ENCODE measurements at regions not wholly inside any gene's neighbourhood (a gene's known extent, or its start where the extent isn't known, plus 50 kb on each side); places are given as distances from the start of the nearest gene placed in this dataset.

- Histone ChIP-seq H3K4me2 (ENCODE audit: low read length) (no peak overlapping the region), H3K9me2 (ENCODE audit: insufficient read depth) (no peaks in the 10 kb centered on the region), H3K27me3 (ENCODE audit: insufficient read depth, low read length) (no peaks in the 10 kb centered on the region), H3K9me3 (ENCODE audit: control insufficient read depth in 1 of 2, insufficient read depth in 1 of 2, low read depth in 1 of 2, low read length in 2 of 2) (peaks cover 0 to 5% of the 10 kb centered on the region in 2 experiments; a peak in 1 of 4 replicates), H3K9ac (ENCODE audit: low read length) (no peak overlapping the region), H3K4me3 (replicated peaks in 1 of 2; ENCODE audit: low read depth in 1 of 2, low read length in 2 of 2) (no peak overlapping the region), H3K27ac (ENCODE audit: low read depth, low read length) (no peak overlapping the region), H4K20me1 (ENCODE audit: insufficient read depth) (no peaks in the 10 kb centered on the region), H3K4me1 (ENCODE audit: control insufficient read depth in 1 of 2, insufficient read depth in 2 of 2, low read length in 2 of 2) (no peaks in the 10 kb centered on the region), H2AFZ (ENCODE audit: low read depth, low read length, poor library complexity, severe bottlenecking) (no peak overlapping the region), H3K36me3 (ENCODE audit: control insufficient read depth in 1 of 2, insufficient read depth in 2 of 2, low read length in 2 of 2) (no peaks in the 10 kb centered on the region), H3K79me2 (ENCODE audit: insufficient read depth, low read length) (no peaks in the 10 kb centered on the region)
- RAD21 ChIA-PET (ENCODE audit: low non-redundant PET in 1 of 2, low total read pairs in 2 of 2, uncharacterized antibody in 2 of 2, unreplicated experiment in 2 of 2), result no interaction called here
- POLR2A ChIA-PET, result no interaction called here
- no TSS peak for BruUV-seq (replicated peaks)
- CTCF ChIA-PET, result no interaction called here
- no peak for ATAC-seq
- no peak for DNase-seq (ENCODE audit: low read depth, low spot score)
- intact Hi-C loops (cut with micrococcal nuclease), result no loop called here
- TF ChIP-seq SRF (IDR thresholded peaks at IDR 0.05; ENCODE audit: low read depth), result no peak
- TF ChIP-seq EGR1 (IDR thresholded peaks at IDR 0.05; ENCODE audit: low read depth), result no peak
- no peak for TF ChIP-seq CEBPB (IDR thresholded peaks at IDR 0.05; ENCODE audit: low read depth)
- TF ChIP-seq POLR2A (IDR thresholded peaks at IDR 0.05; ENCODE audit: borderline replicate concordance, extremely low read depth, insufficient read depth, insufficient read length), result no peak
- TF ChIP-seq CTCF (IDR thresholded peaks at IDR 0.05 in 2 of 3, conservative IDR thresholded peaks at IDR 0.05 in 1 of 3; ENCODE audit: borderline replicate concordance in 1 of 3, insufficient read depth in 1 of 3, low read depth in 2 of 3, low read length in 2 of 3), result no peak
- no peak for TF ChIP-seq MAX (IDR thresholded peaks at IDR 0.05)
- TF ChIP-seq TCF7L2 (IDR thresholded peaks at IDR 0.05; ENCODE audit: borderline replicate concordance, extremely low read depth, insufficient read depth, insufficient read length), result no peak
- no peak for TF ChIP-seq ZNF274 (IDR thresholded peaks at IDR 0.05; ENCODE audit: low read depth, low read length)
- TF ChIP-seq SIN3A (IDR thresholded peaks at IDR 0.05; ENCODE audit: low read depth), result no peak
- TF ChIP-seq ZFX (IDR thresholded peaks at IDR 0.05), result no peak
- no peak for TF ChIP-seq FOSL1 (IDR thresholded peaks at IDR 0.05; ENCODE audit: low read depth)
- no peak for TF ChIP-seq POLR2AphosphoS5 (IDR thresholded peaks at IDR 0.05; ENCODE audit: low read depth, low read length)
- no peak for TF ChIP-seq ELF1 (IDR thresholded peaks at IDR 0.05; ENCODE audit: borderline replicate concordance, low read depth)
- no peak for TF ChIP-seq EZH2phosphoT487 (IDR thresholded peaks at IDR 0.05; ENCODE audit: borderline replicate concordance)
- no peak for TF ChIP-seq JUND (IDR thresholded peaks at IDR 0.05)
- TF ChIP-seq ATF3 (IDR thresholded peaks at IDR 0.05), result no peak
- no peak for TF ChIP-seq SP1 (IDR thresholded peaks at IDR 0.05; ENCODE audit: low read depth)
- TF ChIP-seq RAD21 (IDR thresholded peaks at IDR 0.05; ENCODE audit: low read depth), result no peak
- TF ChIP-seq ZBTB33 (IDR thresholded peaks at IDR 0.05; ENCODE audit: extremely low read depth, insufficient replicate concordance, low read length), result no peak
- TF ChIP-seq CBX3 (IDR thresholded peaks at IDR 0.05; ENCODE audit: low read depth), result no peak
Measured at GRCh38 chr20:10875653-10876052, 201.9 kb upstream of the JAG1 start.
